ENCODE measurements at regions not wholly inside any gene's neighbourhood (a gene's known extent, or its start where the extent isn't known, plus 50 kb on each side); places are given as distances from the start of the nearest gene placed in this dataset.

- H2AK5ac ChIP-seq (ENCODE audit: low read depth, low read length), result no peak overlapping the region
- H3K56ac ChIP-seq (ENCODE audit: extremely low read depth, insufficient read depth, low read length), result no peak overlapping the region
- no peak overlapping the region for H2BK15ac ChIP-seq (ENCODE audit: low read depth, low read length)
- no peak overlapping the region for H2AFZ ChIP-seq (replicated peaks; ENCODE audit: low read length, poor library complexity)
- H3K79me1 ChIP-seq (ENCODE audit: low read depth in 1 of 2, low read length in 2 of 2), result no peaks in the 10 kb centered on the region
- no peak overlapping the region for H4K8ac ChIP-seq (ENCODE audit: low read depth in 2 of 2, low read length in 2 of 2)
- H4K5ac ChIP-seq (ENCODE audit: low read depth, low read length), result no peak overlapping the region
- DNase-seq (no peak), ATAC-seq (ENCODE audit: low read depth) (no peak)
- no peaks in the 10 kb centered on the region for H3K36me3 ChIP-seq (ENCODE audit: control insufficient read depth, insufficient read depth, low read length)
- 67% methylated on average over 1 of the region's 2 CpGs; no CpG with 5 or more reads in 1 of the 2 experiments for WGBS, 2 experiments (ENCODE audit: extremely low coverage in 2 of 2, insufficient read length in 1 of 2)
- no peak overlapping the region for H3K23ac ChIP-seq (ENCODE audit: low read depth, low read length)
- no peak overlapping the region for H3K9ac ChIP-seq (ENCODE audit: low read depth, low read length)
- in situ Hi-C loops (cut with MboI; ENCODE audit: low sequenced_read_pairs) (loop anchor here (5.0 to 10.0 kb wide), 3 partner anchors 267 to 811 kb away; no protein-coding TSS in a partner anchor), dilution Hi-C loops (cut with HindIII; ENCODE audit: low sequenced_read_pairs, unreplicated experiment) (no loop called here), intact Hi-C loops (cut with micrococcal nuclease) (no loop called here)
- no peak overlapping the region for H2AK9ac ChIP-seq (replicated peaks; ENCODE audit: low read depth, low read length, poor library complexity)
- H3K4me1 ChIP-seq (ENCODE audit: control insufficient read depth, insufficient read depth, low read length), result no peaks in the 10 kb centered on the region
- H2BK120ac ChIP-seq (ENCODE audit: low read depth, low read length), result no peak overlapping the region
- no peak overlapping the region for H3K14ac ChIP-seq (replicated peaks; ENCODE audit: low read depth, low read length)
- ChIA-PET POLR2A (ENCODE audit: unreplicated experiment) (no interaction called here), CTCF (no interaction called here)
- H2BK5ac ChIP-seq (ENCODE audit: low read depth, low read length, poor library complexity, severe bottlenecking), result no peak overlapping the region
- no peak overlapping the region for H3K4ac ChIP-seq (ENCODE audit: low read depth, low read length)
- H3K4me2 ChIP-seq (ENCODE audit: low read depth, low read length), result no peak overlapping the region
- no peak overlapping the region for H3K27ac ChIP-seq (ENCODE audit: insufficient read depth, low read length)
- no peak overlapping the region for H3K18ac ChIP-seq (ENCODE audit: low read depth, low read length)
- no peak overlapping the region for H4K91ac ChIP-seq (ENCODE audit: insufficient read depth, low read depth, low read length)
- BruUV-seq (replicated peaks), result no TSS peak
- H3K9me3 ChIP-seq (ENCODE audit: control insufficient read depth, insufficient read depth, low read length), result peaks cover 3% of the 10 kb centered on the region; the same call in 1 of the 2 replicates
- no peak overlapping the region for H3K4me3 ChIP-seq (ENCODE audit: insufficient read depth, low read depth, low read length)
- TF ChIP-seq CHD1 (IDR thresholded peaks at IDR 0.05; ENCODE audit: low read depth, low read length) (no peak), MAFK (IDR thresholded peaks at IDR 0.05; ENCODE audit: low read depth, low read length) (no peak), BHLHE40 (IDR thresholded peaks at IDR 0.05; ENCODE audit: low read depth, low read length) (no peak), CEBPB (IDR thresholded peaks at IDR 0.05; ENCODE audit: low read depth, low read length) (no peak)
- H4K20me1 ChIP-seq (ENCODE audit: insufficient read depth, low read length), result no peaks in the 10 kb centered on the region
- H3K9me1 ChIP-seq (ENCODE audit: insufficient read depth, low read length), result no peaks in the 10 kb centered on the region
- H2BK20ac ChIP-seq (ENCODE audit: low read depth, low read length), result no peak overlapping the region
- H3K27me3 ChIP-seq (ENCODE audit: control insufficient read depth, insufficient read depth, low read length), result no peaks in the 10 kb centered on the region
Measured at GRCh38 chr20:11275740-11276139, 601.9 kb upstream of the JAG1 start.
